NCI-H82 treated with DMSO at 0.1 percent for 48 hours (cell line): ENCODE measurements at regions not wholly inside any gene's neighbourhood (a gene's known extent, or its start where the extent isn't known, plus 50 kb on each side); places are given as distances from the start of the nearest gene placed in this dataset.
"Not testable (repeated sequence)": the region's sequence is repeated elsewhere in the genome, so short reads cannot be mapped to it uniquely, and the experiment has no call there.

Source experiments
- DNase-seq: peaks from one replicate; lab custom pipeline; 2025; ENCODE audit not compliant: unreplicated experiment; lab: John Stamatoyannopoulos, UW

- DNase-seq: no peak
These were observed 55.9 kb downstream of the BAMBI start for GRCh38 chr10:28733245-28733644.

GRCh38 chr10:28733647-28734046 lies 56.3 kb downstream of the BAMBI start:
- DNase-seq: no peak

GRCh38 chr10:28734938-28735759 lies 57.8 kb downstream of the BAMBI start:
- DNase-seq: no peak

- no peak for DNase-seq
These were observed 59.8 kb downstream of the BAMBI start for GRCh38 chr10:28737096-28737495.

- DNase-seq: no peak
These were observed 60.9 kb downstream of the BAMBI start for GRCh38 chr10:28738200-28738599.

- DNase-seq: no peak
These were observed 66.3 kb downstream of the BAMBI start for GRCh38 chr10:28743576-28743975.

- DNase-seq: no peak
These were observed 66.9 kb downstream of the BAMBI start for GRCh38 chr10:28744069-28744768.

GRCh38 chr10:28754930-28755718 lies 77.8 kb downstream of the BAMBI start:
- DNase-seq: no peak

GRCh38 chr10:28761084-28761846 lies 83.9 kb downstream of the BAMBI start:
- no peak for DNase-seq

- no peak for DNase-seq
These were observed 86.3 kb downstream of the BAMBI start for GRCh38 chr10:28763471-28764170.

- DNase-seq: no peak
These were observed 88.3 kb downstream of the BAMBI start for GRCh38 chr10:28765641-28766040.

- DNase-seq: no peak
These were observed 90.9 kb downstream of the BAMBI start for GRCh38 chr10:28768227-28768626.

- DNase-seq: no peak
These were observed 91.8 kb downstream of the BAMBI start for GRCh38 chr10:28769091-28769604.

GRCh38 chr10:28771580-28772090 lies 94.3 kb downstream of the BAMBI start:
- DNase-seq: not testable (repeated sequence)

GRCh38 chr10:28774051-28774995 lies 97.0 kb downstream of the BAMBI start:
- DNase-seq: peak; percentile 74

GRCh38 chr10:28775773-28776172 lies 98.5 kb downstream of the BAMBI start:
- DNase-seq: no peak

GRCh38 chr10:28776519-28776918 lies 99.2 kb downstream of the BAMBI start:
- no peak for DNase-seq

GRCh38 chr10:28777911-28778310 lies 100.6 kb downstream of the BAMBI start:
- DNase-seq: no peak

GRCh38 chr10:28778524-28778923 lies 101.2 kb downstream of the BAMBI start:
- peak; percentile 5 for DNase-seq
